Gastrocnemius medialis (tissue), 4 donors: ENCODE measurements at regions not wholly inside any gene's neighbourhood (a gene's known extent, or its start where the extent isn't known, plus 50 kb on each side); places are given as distances from the start of the nearest gene placed in this dataset.

Experiments
- ATAC-seq, 2 donors: fragments of 150-250 bp; one replicate each; pipeline ENCODE4 v1.9.1; 2016
- DNase-seq, 2 donors: peaks; one replicate each; pipeline ENCODE4 v3.0.0-alpha.2; 2019
- H3K27ac ChIP-seq, 4 donors: fragments of 200-600 bp; sonication (generic); 1 replicate in 1 of 4; 2 replicates in 3 of 4; pipeline ENCODE4 v1.5.1; 2016 to 2018; ENCODE audit warnings: mild to moderate bottlenecking in 2 of 4, moderate library complexity in 1 of 4
- H3K27me3 ChIP-seq, 3 donors: fragments of 200-600 bp; sonication (generic) in 2 of 3; 1 replicate in 1 of 3; 2 replicates in 2 of 3; pipeline versions ENCODE4 v1.5.1 to v1.6.0; 2016 to 2019; ENCODE audit warnings: mild to moderate bottlenecking in 1 of 3, moderate library complexity in 1 of 3
- H3K36me3 ChIP-seq, 2 donors: fragments of 200-600 bp; sonication (generic) in 1 of 2; one replicate each; pipeline ENCODE4 v1.5.1; 2017 to 2018
- H3K4me1 ChIP-seq, 2 donors: fragments of 200-600 bp; sonication (generic) in 1 of 2; one replicate each; pipeline ENCODE4 v1.5.1; 2016 to 2017; ENCODE audit warnings: mild to moderate bottlenecking in 2 of 2
- H3K4me3 ChIP-seq, 4 donors: fragments of 200-600 bp; sonication (generic) in 3 of 4; 1 replicate in 1 of 4; 2 replicates in 3 of 4; pipeline ENCODE4 v1.5.1; 2016 to 2019; ENCODE audit warnings: mild to moderate bottlenecking in 2 of 4
- H3K9me3 ChIP-seq, 3 donors: fragments of 200-600 bp; sonication (generic) in 2 of 3; 1 replicate in 1 of 3; 2 replicates in 2 of 3; pipeline ENCODE4 v1.5.1; 2016 to 2019
- CTCF ChIP-seq, 5 experiments: fragments of 450-650 bp in 3 of 5; fragments of 200-600 bp in 2 of 5; sonication (generic) in 2 of 5; IDR thresholded peaks in 4 of 5; conservative IDR thresholded peaks in 1 of 5; 1 replicate in 4 of 5; 2 replicates in 1 of 5; pipeline ENCODE4 v1.5.1; 2016 to 2019; ENCODE audit warnings: antibody characterized with exemption in 5 of 5, mild to moderate bottlenecking in 3 of 5, moderate library complexity in 3 of 5
- POLR2A ChIP-seq, 2 donors: fragments of 450-650 bp; IDR thresholded peaks; one replicate each; pipeline ENCODE4 v1.6.1; 2017; ENCODE audit warnings: antibody characterized with exemption in 2 of 2, mild to moderate bottlenecking in 2 of 2, moderate library complexity in 2 of 2
- in situ Hi-C, 4 donors: fragments of 200-750 bp; cut with MboI; loops; one replicate each; pipeline versions ENCODE4 v1.15.0 to v1.8.0; 2017; ENCODE audit warnings: low sequenced_read_pairs in 4 of 4
- intact Hi-C: fragments of 100-400 bp; cut with DNase I; formaldehyde crosslinking; loops from one replicate; pipeline ENCODE4 v1.15.1; 2023; ENCODE audit warnings: low total_unique reads

GRCh38 chr12:75703131-75703530 lies 191.7 kb upstream of the KRR1 start:
- in situ Hi-C loops (no loop called here), intact Hi-C loops (no loop called here)
- Histone ChIP-seq H3K27me3 (no peaks in the 10 kb centered on the region), H3K27ac (no peak overlapping the region), H3K4me1 (peaks cover 6 to 42% of the 10 kb centered on the region in 2 donors), H3K4me3 (no peak overlapping the region), H3K36me3 (no peaks in the 10 kb centered on the region), H3K9me3 (no peaks in the 10 kb centered on the region)
- no peak for DNase-seq
- TF ChIP-seq POLR2A (IDR thresholded peaks at IDR 0.05) (no peak), CTCF (IDR thresholded peaks at IDR 0.05 in 4 of 5, conservative IDR thresholded peaks at IDR 0.05 in 1 of 5) (no peak)
- ATAC-seq: no peak

GRCh38 chr12:75702477-75703093 lies 191.2 kb upstream of the KRR1 start:
- H3K4me3 ChIP-seq: no peak overlapping the region
- H3K27ac ChIP-seq: no peak overlapping the region
- DNase-seq (no peak), ATAC-seq (no peak)
- H3K4me1 ChIP-seq: peaks cover 6 to 42% of the 10 kb centered on the region in 2 donors
- no peaks in the 10 kb centered on the region for H3K9me3 ChIP-seq
- no peaks in the 10 kb centered on the region for H3K27me3 ChIP-seq
- no peaks in the 10 kb centered on the region for H3K36me3 ChIP-seq
- intact Hi-C loops (no loop called here), in situ Hi-C loops (no loop called here)
- TF ChIP-seq POLR2A (IDR thresholded peaks at IDR 0.05) (no peak), CTCF (IDR thresholded peaks at IDR 0.05 in 4 of 5, conservative IDR thresholded peaks at IDR 0.05 in 1 of 5) (no peak)

- intact Hi-C loops: no loop called here
- Histone ChIP-seq H3K4me3 (no peak overlapping the region), H3K36me3 (no peaks in the 10 kb centered on the region), H3K9me3 (no peaks in the 10 kb centered on the region), H3K27me3 (no peaks in the 10 kb centered on the region), H3K27ac (no peak overlapping the region), H3K4me1 (peaks cover 6 to 38% of the 10 kb centered on the region in 2 donors)
- no peak for ATAC-seq
- in situ Hi-C loops: no loop called here
- DNase-seq: no peak
- TF ChIP-seq POLR2A (IDR thresholded peaks at IDR 0.05): no peak
- TF ChIP-seq CTCF (IDR thresholded peaks at IDR 0.05 in 4 of 5, conservative IDR thresholded peaks at IDR 0.05 in 1 of 5): no peak
These were observed 190.4 kb upstream of the KRR1 start for GRCh38 chr12:75701859-75702258.

- DNase-seq (peak in 1 of 2 donors; percentile 4), ATAC-seq (peak; percentile 65 to 70)
- intact Hi-C loops (no loop called here), in situ Hi-C loops (no loop called here)
- no peak for TF ChIP-seq POLR2A (IDR thresholded peaks at IDR 0.05)
- no peak for TF ChIP-seq CTCF (IDR thresholded peaks at IDR 0.05 in 4 of 5, conservative IDR thresholded peaks at IDR 0.05 in 1 of 5)
- Histone ChIP-seq H3K27me3 (no peaks in the 10 kb centered on the region), H3K4me1 (peaks cover 0 to 18% of the 10 kb centered on the region in 2 donors), H3K9me3 (no peaks in the 10 kb centered on the region), H3K4me3 (peak overlapping the region in 1 of 4 donors; percentile 26), H3K36me3 (no peaks in the 10 kb centered on the region), H3K27ac (peak overlapping the region in 1 of 4 donors; percentile 69)
These were observed 188.5 kb upstream of the KRR1 start for GRCh38 chr12:75699728-75700496.
